H9 (cell line): ENCODE measurements at regions not wholly inside any gene's neighbourhood (a gene's known extent, or its start where the extent isn't known, plus 50 kb on each side); places are given as distances from the start of the nearest gene placed in this dataset.

Source experiments
- DNase-seq: peaks from one replicate; pipeline ENCODE4 v3.0.0-alpha.2; 2017
- H2AFZ ChIP-seq: one replicate; pipeline ENCODE4 v1.6.1; 2013; ENCODE audit warnings: mild to moderate bottlenecking, low read length, control low read depth, moderate library complexity
- H2AK5ac ChIP-seq: 2 replicates; pipeline ENCODE4 v1.6.1; 2013; ENCODE audit warnings: low read length, control low read depth, mixed read lengths; ENCODE audit not compliant: insufficient read length
- H2BK120ac ChIP-seq: one replicate; pipeline ENCODE4 v1.6.1; 2013; ENCODE audit warnings: low read depth, mild to moderate bottlenecking, low read length, control low read depth, inconsistent platforms; ENCODE audit not compliant: poor library complexity, severe bottlenecking
- H2BK12ac ChIP-seq: 2 replicates; pipeline ENCODE4 v1.6.1; 2013; ENCODE audit warnings: low read length, control low read depth, mixed read lengths, low read depth; ENCODE audit not compliant: insufficient read length
- H2BK15ac ChIP-seq: 2 replicates; pipeline ENCODE4 v1.6.1; 2013; ENCODE audit warnings: low read depth, low read length, control low read depth
- H2BK20ac ChIP-seq: one replicate; pipeline ENCODE4 v1.6.1; 2013; ENCODE audit warnings: low read depth, mild to moderate bottlenecking, low read length, control low read depth, inconsistent platforms; ENCODE audit not compliant: poor library complexity, severe bottlenecking
- H2BK5ac ChIP-seq: 2 replicates; pipeline ENCODE4 v1.6.1; 2013; ENCODE audit warnings: low read length, control low read depth, mixed read lengths; ENCODE audit not compliant: insufficient read length
- H3K14ac ChIP-seq: 2 replicates; pipeline ENCODE4 v1.6.1; 2013; ENCODE audit warnings: low read length, control low read depth; ENCODE audit not compliant: insufficient read depth
- H3K18ac ChIP-seq: 2 replicates; pipeline ENCODE4 v1.6.1; 2013; ENCODE audit warnings: low read depth, mild to moderate bottlenecking, mixed read lengths, low read length, control low read depth; ENCODE audit not compliant: insufficient read length
- H3K23ac ChIP-seq: 2 replicates; pipeline ENCODE4 v1.6.1; 2013; ENCODE audit warnings: low read length, control low read depth, mixed read lengths, low read depth; ENCODE audit not compliant: insufficient read length
- H3K23me2 ChIP-seq: 2 replicates; pipeline ENCODE4 v1.6.1; 2013; ENCODE audit warnings: low read depth, mild to moderate bottlenecking, mixed read lengths, low read length, control low read depth; ENCODE audit not compliant: insufficient read length, poor library complexity, severe bottlenecking
- H3K27ac ChIP-seq: 2 replicates; pipeline ENCODE4 v1.5.1; 2013; ENCODE audit warnings: low read length, control low read depth, mixed read lengths, low read depth; ENCODE audit not compliant: insufficient read length
- H3K27me3 ChIP-seq: 2 replicates; pipeline ENCODE4 v1.6.1; 2013; ENCODE audit warnings: low read length, control low read depth, inconsistent platforms; ENCODE audit not compliant: insufficient read depth
- H3K4ac ChIP-seq: 2 replicates; pipeline ENCODE4 v1.6.1; 2013; ENCODE audit warnings: low read depth, mild to moderate bottlenecking, control low read depth, inconsistent platforms, low read length, moderate library complexity
- H3K4me1 ChIP-seq: 2 replicates; pipeline ENCODE4 v1.6.1; 2013; ENCODE audit warnings: low read length, control low read depth, inconsistent platforms; ENCODE audit not compliant: insufficient read depth
- H3K4me2 ChIP-seq: 2 replicates; pipeline ENCODE4 v1.6.1; 2013; ENCODE audit warnings: low read length, control low read depth, mixed read lengths; ENCODE audit not compliant: insufficient read length, insufficient read depth
- H3K56ac ChIP-seq: 2 replicates; pipeline ENCODE4 v1.6.1; 2013; ENCODE audit warnings: low read depth, mild to moderate bottlenecking, mixed read lengths, low read length, control low read depth; ENCODE audit not compliant: insufficient read length
- H3K79me1 ChIP-seq: 2 replicates; pipeline ENCODE4 v1.6.1; 2013; ENCODE audit warnings: low read depth, mild to moderate bottlenecking, moderate library complexity, low read length, control low read depth, inconsistent platforms; ENCODE audit not compliant: insufficient read depth, poor library complexity, severe bottlenecking
- H3K79me2 ChIP-seq: 2 replicates; pipeline ENCODE4 v1.6.1; 2013; ENCODE audit warnings: low read length, control low read depth, inconsistent platforms; ENCODE audit not compliant: insufficient read depth
- H3K9ac ChIP-seq: 2 replicates; pipeline ENCODE4 v1.6.1; 2013; ENCODE audit warnings: low read length, control low read depth, mixed read lengths; ENCODE audit not compliant: insufficient read length; ENCODE audit errors: extremely low read depth
- H3K9me3 ChIP-seq: one replicate; pipeline ENCODE4 v1.6.1; 2013; ENCODE audit warnings: low read depth, low read length, inconsistent platforms; ENCODE audit not compliant: control insufficient read depth
- H3T11ph ChIP-seq: one replicate; pipeline ENCODE4 v1.6.1; 2013; ENCODE audit warnings: mild to moderate bottlenecking, low read length, control low read depth, inconsistent platforms
- H4K20me1 ChIP-seq: one replicate; pipeline ENCODE4 v1.6.1; 2013; ENCODE audit not compliant: control insufficient read depth, insufficient read length, insufficient read depth
- H4K5ac ChIP-seq: 2 replicates; pipeline ENCODE4 v1.6.1; 2013; ENCODE audit warnings: low read depth, mild to moderate bottlenecking, mixed read lengths, low read length, control low read depth; ENCODE audit not compliant: insufficient read length
- H4K8ac ChIP-seq: replicated peaks from 2 replicates; pipeline ENCODE4 v1.6.1; 2013; ENCODE audit warnings: low read length, control low read depth, mixed read lengths, low read depth; ENCODE audit not compliant: insufficient read length
- H4K91ac ChIP-seq: 2 replicates; pipeline ENCODE4 v1.6.1; 2013; ENCODE audit warnings: low read depth, mild to moderate bottlenecking, moderate library complexity, mixed read lengths, low read length, control low read depth; ENCODE audit not compliant: insufficient read length
- H3K27ac Mint-ChIP-seq, 3 experiments: 2 replicates in 2 of 3; 3 replicates in 1 of 3; pipeline ENCODE4 v1.8.0; 2020 to 2021; ENCODE audit warnings: mixed read lengths in 3 of 3, mild to moderate bottlenecking in 1 of 3, moderate library complexity in 1 of 3
- H3K27me3 Mint-ChIP-seq: 2 replicates; pipeline ENCODE4 v1.8.0; 2021; ENCODE audit warnings: low read depth, mild to moderate bottlenecking, moderate library complexity, mixed read lengths
- H3K36me3 Mint-ChIP-seq, 3 experiments: 2 replicates in 2 of 3; 3 replicates in 1 of 3; pipeline ENCODE4 v1.8.0; 2020 to 2021; ENCODE audit warnings: low read depth in 3 of 3, mixed read lengths in 3 of 3; ENCODE audit not compliant: insufficient read depth in 1 of 3
- H3K4me1 Mint-ChIP-seq, 2 experiments: 2 replicates each; pipeline ENCODE4 v1.8.0; 2020; ENCODE audit warnings: mixed read lengths in 2 of 2
- H3K4me3 Mint-ChIP-seq, 2 experiments: 2 replicates in 1 of 2; 3 replicates in 1 of 2; pipeline ENCODE4 v1.8.0; 2020 to 2021; ENCODE audit warnings: mild to moderate bottlenecking in 2 of 2, mixed read lengths in 2 of 2, moderate library complexity in 1 of 2
- H3K9me3 Mint-ChIP-seq, 2 experiments: 2 replicates in 1 of 2; 3 replicates in 1 of 2; pipeline ENCODE4 v1.8.0; 2020; ENCODE audit warnings: mild to moderate bottlenecking in 2 of 2, mixed read lengths in 2 of 2, moderate library complexity in 1 of 2
- WGBS: extraction: QIAGEN DNeasy Blood & Tissue Kit; methylation state at CpG from one replicate; pipeline ENCODE4 v1.1.7; 2013; ENCODE audit warnings: missing lambda C conversion rate, low lambda C conversion rate, mixed read lengths; ENCODE audit not compliant: insufficient read length; ENCODE audit errors: extremely low coverage; 5-methylcytosine and 5-hydroxymethylcytosine counted together
- TF ChIP-seq, protein P1 (sequence below): fragments of 200-600 bp; sonication (generic); conservative IDR thresholded peaks from 3 replicates; pipeline ENCODE4 v1.8.0; 2021; ENCODE audit warnings: antibody characterized with exemption, mild to moderate bottlenecking

DNA sequence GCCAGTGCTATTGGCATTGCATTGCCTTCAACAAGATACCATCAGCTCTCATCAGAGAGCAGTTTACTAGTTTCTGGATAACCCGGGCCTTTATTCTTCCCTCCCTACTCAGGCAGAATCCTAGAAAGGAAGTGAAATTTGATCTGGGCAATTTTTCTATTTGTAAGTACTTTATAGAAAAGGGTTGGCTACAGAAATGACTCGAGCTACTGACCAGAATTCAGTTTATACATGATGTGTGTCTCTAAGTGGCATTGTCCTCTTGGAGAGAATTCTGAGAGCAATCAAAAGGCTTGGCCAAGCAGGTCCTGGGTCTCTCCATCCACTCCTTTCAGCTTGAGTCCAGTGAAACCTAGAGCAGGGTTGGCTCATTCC lies 192.7 kb upstream of the LEF1 start:
- H3T11ph ChIP-seq: no peak overlapping the region
- H3K36me3 Mint-ChIP-seq: no peaks in the 10 kb centered on the region
- H2AFZ ChIP-seq: no peak overlapping the region
- no peak overlapping the region for H3K56ac ChIP-seq
- H3K27ac Mint-ChIP-seq: peak overlapping the region in 1 of 3 experiments; percentile 77; a peak in 1 of 7 replicates
- TF ChIP-seq, protein P1, sequence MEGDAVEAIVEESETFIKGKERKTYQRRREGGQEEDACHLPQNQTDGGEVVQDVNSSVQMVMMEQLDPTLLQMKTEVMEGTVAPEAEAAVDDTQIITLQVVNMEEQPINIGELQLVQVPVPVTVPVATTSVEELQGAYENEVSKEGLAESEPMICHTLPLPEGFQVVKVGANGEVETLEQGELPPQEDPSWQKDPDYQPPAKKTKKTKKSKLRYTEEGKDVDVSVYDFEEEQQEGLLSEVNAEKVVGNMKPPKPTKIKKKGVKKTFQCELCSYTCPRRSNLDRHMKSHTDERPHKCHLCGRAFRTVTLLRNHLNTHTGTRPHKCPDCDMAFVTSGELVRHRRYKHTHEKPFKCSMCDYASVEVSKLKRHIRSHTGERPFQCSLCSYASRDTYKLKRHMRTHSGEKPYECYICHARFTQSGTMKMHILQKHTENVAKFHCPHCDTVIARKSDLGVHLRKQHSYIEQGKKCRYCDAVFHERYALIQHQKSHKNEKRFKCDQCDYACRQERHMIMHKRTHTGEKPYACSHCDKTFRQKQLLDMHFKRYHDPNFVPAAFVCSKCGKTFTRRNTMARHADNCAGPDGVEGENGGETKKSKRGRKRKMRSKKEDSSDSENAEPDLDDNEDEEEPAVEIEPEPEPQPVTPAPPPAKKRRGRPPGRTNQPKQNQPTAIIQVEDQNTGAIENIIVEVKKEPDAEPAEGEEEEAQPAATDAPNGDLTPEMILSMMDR: no peak
- no peak overlapping the region for H3K4me2 ChIP-seq
- H3K23ac ChIP-seq: no peak overlapping the region
- no peak overlapping the region for H4K91ac ChIP-seq
- H3K23me2 ChIP-seq: no peaks in the 10 kb centered on the region
- no peaks in the 10 kb centered on the region for H3K9me3 Mint-ChIP-seq
- no peak overlapping the region for H3K4ac ChIP-seq
- H4K20me1 ChIP-seq: no peaks in the 10 kb centered on the region
- H3K4me1 Mint-ChIP-seq: peaks cover 15 to 16% of the 10 kb centered on the region in 2 experiments; a peak in 3 of 4 replicates
- H2BK12ac ChIP-seq: no peak overlapping the region
- no peak overlapping the region for H4K8ac ChIP-seq
- H3K79me1 ChIP-seq: no peaks in the 10 kb centered on the region
- no peaks in the 10 kb centered on the region for H3K27me3 ChIP-seq
- no peak overlapping the region for H2BK15ac ChIP-seq
- no peak overlapping the region for H3K4me3 Mint-ChIP-seq
- H2BK20ac ChIP-seq: no peak overlapping the region
- no peaks in the 10 kb centered on the region; the same call in 1 of the 2 replicates for H3K4me1 ChIP-seq
- H3K14ac ChIP-seq: no peak overlapping the region
- H3K18ac ChIP-seq: no peak overlapping the region
- H3K27ac ChIP-seq: no peak overlapping the region
- no peak overlapping the region for H2BK120ac ChIP-seq
- H3K9ac ChIP-seq: no peak overlapping the region
- H3K27me3 Mint-ChIP-seq: peaks cover 3% of the 10 kb centered on the region; the same call in 1 of the 2 replicates
- DNase-seq: no peak
- no CpG with 5 or more reads among the region's 2 CpGs for WGBS
- no peaks in the 10 kb centered on the region for H3K79me2 ChIP-seq
- no peak overlapping the region for H4K5ac ChIP-seq
- no peak overlapping the region for H2BK5ac ChIP-seq
- H2AK5ac ChIP-seq: no peak overlapping the region
- no peaks in the 10 kb centered on the region for H3K9me3 ChIP-seq
